Ishikawa (cell line): ENCODE measurements at regions not wholly inside any gene's neighbourhood (a gene's known extent, or its start where the extent isn't known, plus 50 kb on each side); places are given as distances from the start of the nearest gene placed in this dataset.

ENCODE experiments used
- EGR1 ChIP-seq: IDR thresholded peaks from 2 replicates; pipeline ENCODE4 v1.6.1; 2012
- EP300 ChIP-seq: IDR thresholded peaks from 2 replicates; pipeline ENCODE4 v1.6.1; 2012; ENCODE audit warnings: borderline replicate concordance
- FOXM1 ChIP-seq: IDR thresholded peaks from 2 replicates; pipeline ENCODE4 v1.6.1; 2012; ENCODE audit warnings: low read depth, borderline replicate concordance
- RAD21 ChIP-seq: IDR thresholded peaks from 2 replicates; pipeline ENCODE4 v1.6.1; 2012; ENCODE audit warnings: low read depth
- TAF1 ChIP-seq: IDR thresholded peaks from 2 replicates; pipeline ENCODE4 v1.6.1; 2012; ENCODE audit warnings: low read depth, mild to moderate bottlenecking
- YY1 ChIP-seq: IDR thresholded peaks from 2 replicates; pipeline ENCODE4 v1.6.1; 2012; ENCODE audit warnings: low read depth
- TF ChIP-seq, protein P1 (sequence below): IDR thresholded peaks from 2 replicates; pipeline ENCODE4 v1.6.1; 2012

DNA sequence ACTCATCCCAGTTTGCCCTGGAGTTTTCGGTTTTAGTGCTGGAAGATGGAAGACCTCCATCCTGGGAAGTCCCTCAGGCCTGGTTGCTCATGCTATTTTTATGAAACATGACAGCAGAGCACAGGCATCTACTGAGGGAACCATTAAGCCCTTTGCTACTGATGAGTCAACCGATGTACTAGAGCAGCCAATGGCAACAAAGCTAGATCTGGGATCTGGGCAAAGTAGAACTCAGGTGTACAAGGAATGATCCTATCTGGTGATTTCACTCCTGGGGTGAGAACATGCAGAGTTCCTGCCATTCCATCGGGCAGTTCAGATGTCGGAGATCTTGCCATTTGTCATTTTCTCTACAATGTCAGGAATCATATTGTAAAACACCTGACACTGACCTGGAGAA lies 166.2 kb upstream of the NSMCE3 start:
- TF ChIP-seq TAF1 = no peak
- TF ChIP-seq, protein P1, sequence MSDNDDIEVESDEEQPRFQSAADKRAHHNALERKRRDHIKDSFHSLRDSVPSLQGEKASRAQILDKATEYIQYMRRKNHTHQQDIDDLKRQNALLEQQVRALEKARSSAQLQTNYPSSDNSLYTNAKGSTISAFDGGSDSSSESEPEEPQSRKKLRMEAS = no peak
- no peak for TF ChIP-seq FOXM1
- no peak for TF ChIP-seq EP300
- no peak for TF ChIP-seq YY1
- no peak for TF ChIP-seq EGR1
- TF ChIP-seq RAD21 = no peak
